ENCODE measurements at regions not wholly inside any gene's neighbourhood (a gene's known extent, or its start where the extent isn't known, plus 50 kb on each side); places are given as distances from the start of the nearest gene placed in this dataset.
"Not testable (repeated sequence)": the region's sequence is repeated elsewhere in the genome, so short reads cannot be mapped to it uniquely, and the experiment has no call there.

GRCh38 chr2:192634557-192634956, 439.8 kb upstream of the TMEFF2 start:
- no peak for DNase-seq

DNA sequence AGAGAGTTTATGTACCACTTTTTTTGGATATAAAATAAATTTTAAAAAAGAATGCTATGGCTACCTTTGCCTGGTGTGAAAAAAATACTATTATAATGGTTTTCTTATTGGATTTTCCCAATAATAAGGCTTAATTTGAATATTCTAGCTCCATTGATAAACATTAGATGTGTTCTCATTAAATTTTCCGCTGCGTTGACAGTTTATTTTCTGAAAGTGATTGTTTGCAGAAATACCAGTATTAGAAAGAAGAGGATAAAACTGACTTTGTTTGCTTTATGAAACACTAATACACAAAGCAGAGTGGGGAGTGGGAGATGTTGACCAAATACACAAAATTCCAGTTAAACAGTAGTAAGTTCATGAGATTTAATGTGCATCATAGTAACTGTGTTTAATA, 433.3 kb upstream of the TMEFF2 start:
- no peak for DNase-seq

DNA sequence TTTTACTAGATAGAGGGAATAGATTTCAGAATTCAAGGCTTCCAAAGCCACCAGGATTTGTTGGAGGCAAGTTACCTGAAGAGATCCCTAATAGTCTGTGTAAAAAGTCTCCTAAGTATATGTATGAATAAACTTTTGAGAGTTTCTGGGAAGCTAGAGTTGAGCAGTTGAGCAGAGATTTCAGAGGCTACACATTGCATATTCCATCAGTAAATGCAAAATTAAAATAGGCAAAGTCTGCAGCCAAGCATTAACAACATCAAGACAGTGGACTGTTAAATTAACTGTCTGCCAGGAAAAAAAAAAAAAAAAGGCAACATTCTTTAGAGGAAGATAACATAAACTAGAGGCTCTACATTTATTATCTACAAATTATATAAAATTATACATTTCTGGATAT, 420.4 kb upstream of the TMEFF2 start:
- no peak for DNase-seq

GRCh38 chr2:192604295-192604694, 409.6 kb upstream of the TMEFF2 start:
- DNase-seq, result no peak

DNA sequence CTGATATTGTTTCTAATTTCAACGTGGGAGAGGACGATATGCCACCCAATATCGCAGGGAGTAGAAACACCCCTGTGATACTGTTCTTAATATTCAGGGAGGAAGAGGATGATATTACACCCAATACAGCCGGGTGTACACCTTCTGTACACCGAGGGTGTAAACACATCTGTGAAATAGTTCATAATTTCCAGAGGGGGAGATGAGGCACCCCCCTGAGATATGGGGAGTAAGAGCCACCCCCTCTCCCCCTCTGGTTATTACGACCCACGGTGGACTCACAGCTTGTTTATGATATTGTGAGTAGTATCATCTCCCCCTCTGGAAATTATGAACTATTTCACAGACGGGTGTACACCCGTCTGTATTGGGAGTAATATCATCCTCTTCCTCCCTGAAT, 403.9 kb upstream of the TMEFF2 start:
- DNase-seq, result not testable (repeated sequence)

GRCh38 chr2:192593561-192593960, 398.8 kb upstream of the TMEFF2 start:
- no peak for DNase-seq

DNA sequence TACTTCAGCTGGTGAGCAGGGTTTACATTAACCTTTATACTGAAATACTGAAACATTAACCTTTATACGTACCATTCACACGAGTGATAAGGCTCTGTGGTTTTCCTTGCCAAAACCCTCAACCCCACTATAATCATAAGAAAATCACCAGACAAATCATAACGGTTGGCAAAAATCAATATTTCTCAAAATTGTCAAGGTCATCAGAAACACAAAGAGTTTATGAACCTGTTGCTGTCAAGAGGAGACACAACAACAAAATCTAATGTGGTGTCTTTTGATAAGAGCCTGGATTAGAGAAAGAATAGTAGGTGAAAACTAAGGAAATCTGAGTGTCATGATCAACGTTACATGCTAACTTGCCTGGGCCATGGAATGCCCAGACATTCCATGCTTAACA, 396.9 kb upstream of the TMEFF2 start:
- no peak for DNase-seq

- peak; percentile 15 for DNase-seq
Measured at GRCh38 chr2:192585418-192585817, 390.7 kb upstream of the TMEFF2 start.

DNA sequence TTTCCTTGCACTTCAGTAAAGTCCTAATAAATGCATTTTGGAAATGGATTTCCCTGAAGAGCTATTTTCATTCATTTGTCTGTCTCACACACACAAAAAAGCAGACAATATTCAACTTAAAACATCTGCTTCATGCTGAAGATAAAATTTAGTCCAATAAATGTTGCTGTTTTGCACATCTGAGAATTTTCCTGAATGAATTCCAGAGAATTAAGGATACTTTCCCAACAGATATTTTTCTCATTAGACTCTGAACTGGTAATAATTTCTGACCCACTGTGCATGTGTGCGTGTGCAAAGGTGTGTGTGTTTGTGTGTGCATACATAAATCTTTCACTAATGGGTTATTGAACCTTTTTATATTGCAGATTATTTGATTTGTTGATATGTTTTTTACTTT, 390.2 kb upstream of the TMEFF2 start:
- no peak for DNase-seq

- DNase-seq, result no peak
Measured at GRCh38 chr2:192579965-192580700, 385.4 kb upstream of the TMEFF2 start.

GRCh38 chr2:192578780-192579179, 384.0 kb upstream of the TMEFF2 start:
- DNase-seq, result no peak

- DNase-seq, result no peak
Measured at GRCh38 chr2:192577706-192578105, 383.0 kb upstream of the TMEFF2 start.

GRCh38 chr2:192574552-192574951, 379.8 kb upstream of the TMEFF2 start:
- DNase-seq, result no peak

- peak; percentile 24 for DNase-seq
Measured at GRCh38 chr2:192571636-192572035, 376.9 kb upstream of the TMEFF2 start.

- DNase-seq, result no peak
Measured at GRCh38 chr2:192570788-192571187, 376.1 kb upstream of the TMEFF2 start.

DNA sequence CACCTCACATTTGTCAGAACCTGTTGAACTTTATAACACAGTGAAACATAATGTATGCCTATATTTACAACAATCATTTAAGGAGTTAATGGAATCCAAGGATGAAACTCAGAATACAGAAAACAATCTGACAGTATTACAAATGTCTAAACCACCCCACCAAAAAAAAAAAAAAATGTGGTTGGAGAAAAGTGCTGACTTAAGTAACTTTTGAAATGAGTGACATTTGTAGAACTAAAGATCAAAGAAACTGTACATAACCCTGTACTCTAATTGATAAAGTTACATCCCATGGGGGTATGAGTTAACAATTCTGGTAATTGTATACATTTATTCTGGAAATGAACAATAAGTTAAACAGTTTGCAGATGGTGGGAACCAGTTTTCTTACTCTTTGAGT, 372.1 kb upstream of the TMEFF2 start:
- no peak for DNase-seq

GRCh38 chr2:192560326-192560725, 365.6 kb upstream of the TMEFF2 start:
- no peak for DNase-seq

- no peak for DNase-seq
Measured at GRCh38 chr2:192559587-192559986, 364.9 kb upstream of the TMEFF2 start.

DNA sequence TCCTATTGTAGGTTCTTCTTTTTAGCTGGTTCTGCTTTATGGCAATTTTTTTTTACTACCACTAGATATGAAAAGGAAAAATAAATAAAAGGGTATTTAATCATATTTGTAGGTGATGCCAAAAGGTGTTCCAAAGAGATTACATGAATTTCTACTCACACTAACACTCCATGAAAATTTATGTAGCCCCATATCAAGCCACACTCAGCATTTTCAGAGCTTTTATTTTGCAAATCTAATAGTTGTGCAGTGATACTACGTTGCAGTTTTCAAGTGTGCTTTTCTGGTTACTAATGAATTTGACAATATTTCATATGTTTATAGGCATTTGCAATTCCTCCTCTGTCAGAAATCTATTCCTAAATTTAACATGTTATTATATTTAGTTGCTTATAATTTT, 363.9 kb upstream of the TMEFF2 start:
- no peak for DNase-seq

GRCh38 chr2:192555740-192556139, 361.0 kb upstream of the TMEFF2 start:
- DNase-seq, result no peak

GRCh38 chr2:192551760-192552159, 357.0 kb upstream of the TMEFF2 start:
- no peak for DNase-seq

GRCh38 chr2:192546565-192546964, 351.8 kb upstream of the TMEFF2 start:
- DNase-seq, result no peak

GRCh38 chr2:192544371-192544955, 349.7 kb upstream of the TMEFF2 start:
- DNase-seq, result no peak

DNA sequence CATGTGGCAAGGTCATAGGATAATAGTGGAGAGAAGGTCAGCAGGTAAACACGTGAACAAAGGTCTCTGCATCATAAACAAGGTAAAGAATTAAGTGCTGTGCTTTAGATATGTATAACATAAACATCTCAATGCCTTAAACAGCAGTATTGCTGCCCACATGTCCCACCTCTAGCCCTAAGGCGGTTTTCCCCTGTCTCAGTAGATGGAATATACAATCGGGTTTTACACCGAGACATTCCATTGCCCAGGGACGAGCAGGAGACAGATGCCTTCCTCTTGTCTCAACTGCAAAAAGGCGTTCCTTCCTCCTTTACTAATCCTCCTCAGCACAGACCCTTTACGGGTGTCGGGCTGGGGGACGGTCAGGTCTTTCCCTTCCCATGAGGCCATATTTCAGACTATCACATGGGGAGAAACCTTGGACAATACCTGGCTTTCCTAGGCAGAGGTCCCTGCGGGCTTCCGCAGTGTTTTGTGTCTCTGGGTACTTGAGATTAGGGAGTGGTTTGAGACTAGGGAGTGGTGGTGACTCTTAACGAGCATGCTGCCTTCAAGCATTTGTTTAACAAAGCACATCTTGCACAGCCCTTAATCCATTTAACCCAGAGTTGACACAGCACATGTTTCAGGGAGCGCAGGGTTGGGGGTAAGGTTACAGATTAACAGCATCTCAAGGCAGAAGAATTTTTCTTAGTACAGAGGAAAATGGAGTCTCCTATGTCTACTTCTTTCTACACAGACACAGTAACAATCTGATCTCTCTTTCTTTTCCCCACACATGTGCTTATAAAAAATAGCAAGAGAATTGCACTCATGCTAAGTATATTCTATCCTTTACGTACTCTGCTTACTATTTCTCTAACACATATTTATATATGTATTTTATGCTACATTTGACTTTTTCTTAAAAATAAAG, 347.7 kb upstream of the TMEFF2 start:
- peak; percentile 47 for DNase-seq

Measured in NCI-H524 treated with DMSO at 0.1 percent for 48 hours (cell line).